Activated CD4-positive, alpha-beta T cell treated with anti-CD3 and anti-CD28 coated beads for 4 hours (primary cell): ENCODE measurements at regions not wholly inside any gene's neighbourhood (a gene's known extent, or its start where the extent isn't known, plus 50 kb on each side); places are given as distances from the start of the nearest gene placed in this dataset.
"Not testable (repeated sequence)": the region's sequence is repeated elsewhere in the genome, so short reads cannot be mapped to it uniquely, and the experiment has no call there.

ENCODE experiments used
- DNase-seq, 2 donors: peaks; one replicate each; pipeline ENCODE4 v3.0.0-alpha.2; 2020

GRCh38 chr5:21007781-21008180 is 1019.8 kb upstream of the CDH18 start:
- no peak for DNase-seq

- not testable (repeated sequence) for DNase-seq
Observed at GRCh38 chr5:20988933-20989332, 1000.9 kb upstream of the CDH18 start.

GRCh38 chr5:20985754-20986153 is 997.8 kb upstream of the CDH18 start:
- DNase-seq, result no peak

- no peak for DNase-seq
Observed at GRCh38 chr5:20974426-20974825, 986.4 kb upstream of the CDH18 start.

GRCh38 chr5:20972419-20972925 is 984.5 kb upstream of the CDH18 start:
- no peak for DNase-seq

GRCh38 chr5:20959347-20959746 is 971.3 kb upstream of the CDH18 start:
- no peak for DNase-seq

GRCh38 chr5:20958641-20959040 is 970.6 kb upstream of the CDH18 start:
- DNase-seq, result no peak

GRCh38 chr5:20956134-20956533 is 968.1 kb upstream of the CDH18 start:
- no peak for DNase-seq

- DNase-seq, result no peak
Observed at GRCh38 chr5:20949636-20950035, 961.6 kb upstream of the CDH18 start.

GRCh38 chr5:20943183-20943971 is 955.4 kb upstream of the CDH18 start:
- not testable (repeated sequence) for DNase-seq

GRCh38 chr5:20942603-20943002 is 954.6 kb upstream of the CDH18 start:
- not testable (repeated sequence) for DNase-seq

- DNase-seq, result not testable (repeated sequence)
Observed at GRCh38 chr5:20940786-20941185, 952.8 kb upstream of the CDH18 start.

GRCh38 chr5:20890936-20891335 is 902.9 kb upstream of the CDH18 start:
- not testable (repeated sequence) for DNase-seq

GRCh38 chr5:20875726-20876125 is 887.7 kb upstream of the CDH18 start:
- not testable (repeated sequence) for DNase-seq

GRCh38 chr5:20865892-20866291 is 877.9 kb upstream of the CDH18 start:
- DNase-seq, result not testable (repeated sequence)

GRCh38 chr5:20833081-20833627 is 845.2 kb upstream of the CDH18 start:
- DNase-seq, result no peak

GRCh38 chr5:20832204-20833080 is 844.4 kb upstream of the CDH18 start:
- DNase-seq, result no peak

- not testable (repeated sequence) for DNase-seq
Observed at GRCh38 chr5:20825951-20826350, 838.0 kb upstream of the CDH18 start.

- DNase-seq, result not testable (repeated sequence)
Observed at GRCh38 chr5:20797216-20797615, 809.2 kb upstream of the CDH18 start.

GRCh38 chr5:20784755-20785154 is 796.8 kb upstream of the CDH18 start:
- not testable (repeated sequence) for DNase-seq

GRCh38 chr5:20783484-20783883 is 795.5 kb upstream of the CDH18 start:
- DNase-seq, result not testable (repeated sequence)

GRCh38 chr5:20771338-20771737 is 783.3 kb upstream of the CDH18 start:
- DNase-seq, result not testable (repeated sequence)

GRCh38 chr5:20765074-20765473 is 777.1 kb upstream of the CDH18 start:
- DNase-seq, result not testable (repeated sequence)
